ENCODE measurements at regions not wholly inside any gene's neighbourhood (a gene's known extent, or its start where the extent isn't known, plus 50 kb on each side); places are given as distances from the start of the nearest gene placed in this dataset.

- DNase-seq (ENCODE audit: low read depth in 1 of 2, low spot score in 1 of 2): no peak
These were observed 52.5 kb upstream of the RPL34 start for GRCh38 chr4:108567831-108568230.

GRCh38 chr4:108561116-108561515 lies 59.3 kb upstream of the RPL34 start:
- no peak for DNase-seq (ENCODE audit: low read depth in 1 of 2, low spot score in 1 of 2)

- no peak for DNase-seq (ENCODE audit: low read depth in 1 of 2, low spot score in 1 of 2)
These were observed 59.8 kb upstream of the RPL34 start for GRCh38 chr4:108560616-108561015.

- DNase-seq (ENCODE audit: low read depth in 1 of 2, low spot score in 1 of 2): no peak
These were observed 60.5 kb upstream of the RPL34 start for GRCh38 chr4:108559911-108560310.

- DNase-seq (ENCODE audit: low read depth in 1 of 2, low spot score in 1 of 2): no peak
These were observed 61.1 kb upstream of the RPL34 start for GRCh38 chr4:108559068-108559793.

GRCh38 chr4:108556588-108557200 lies 63.7 kb upstream of the RPL34 start:
- DNase-seq (ENCODE audit: low read depth in 1 of 2, low spot score in 1 of 2): no peak

GRCh38 chr4:108556166-108556565 lies 64.2 kb upstream of the RPL34 start:
- no peak for DNase-seq (ENCODE audit: low read depth in 1 of 2, low spot score in 1 of 2)

- no peak for DNase-seq (ENCODE audit: low read depth in 1 of 2, low spot score in 1 of 2)
These were observed 64.7 kb upstream of the RPL34 start for GRCh38 chr4:108555701-108556100.

GRCh38 chr4:108547682-108548081 lies 72.7 kb upstream of the RPL34 start:
- no peak for DNase-seq (ENCODE audit: low read depth in 1 of 2, low spot score in 1 of 2)

GRCh38 chr4:108546728-108547127 lies 73.6 kb upstream of the RPL34 start:
- DNase-seq (ENCODE audit: low read depth in 1 of 2, low spot score in 1 of 2): no peak

- DNase-seq (ENCODE audit: low read depth in 1 of 2, low spot score in 1 of 2): no peak
These were observed 75.9 kb upstream of the RPL34 start for GRCh38 chr4:108544481-108544880.

- no peak for DNase-seq (ENCODE audit: low read depth in 1 of 2, low spot score in 1 of 2)
These were observed 76.9 kb upstream of the RPL34 start for GRCh38 chr4:108543359-108543968.

- no peak for DNase-seq (ENCODE audit: low read depth in 1 of 2, low spot score in 1 of 2)
These were observed 79.8 kb upstream of the RPL34 start for GRCh38 chr4:108540536-108540935.

- no peak for DNase-seq (ENCODE audit: low read depth in 1 of 2, low spot score in 1 of 2)
These were observed 83.8 kb upstream of the RPL34 start for GRCh38 chr4:108536577-108536976.

- no peak for DNase-seq (ENCODE audit: low read depth in 1 of 2, low spot score in 1 of 2)
These were observed 84.6 kb upstream of the RPL34 start for GRCh38 chr4:108535757-108536156.

- DNase-seq (ENCODE audit: low read depth in 1 of 2, low spot score in 1 of 2): no peak
These were observed 86.5 kb upstream of the RPL34 start for GRCh38 chr4:108533876-108534275.

GRCh38 chr4:108533245-108533844 lies 87.0 kb upstream of the RPL34 start:
- DNase-seq (ENCODE audit: low read depth in 1 of 2, low spot score in 1 of 2): no peak

- DNase-seq (ENCODE audit: low read depth in 1 of 2, low spot score in 1 of 2): no peak
These were observed 87.6 kb upstream of the RPL34 start for GRCh38 chr4:108532738-108533137.

GRCh38 chr4:108532187-108532586 lies 88.2 kb upstream of the RPL34 start:
- DNase-seq (ENCODE audit: low read depth in 1 of 2, low spot score in 1 of 2): no peak

GRCh38 chr4:108531461-108531860 lies 88.9 kb upstream of the RPL34 start:
- no peak for DNase-seq (ENCODE audit: low read depth in 1 of 2, low spot score in 1 of 2)

- DNase-seq (ENCODE audit: low read depth in 1 of 2, low spot score in 1 of 2): no peak
These were observed 90.1 kb upstream of the RPL34 start for GRCh38 chr4:108529984-108530905.
